ENCODE measurements at regions not wholly inside any gene's neighbourhood (a gene's known extent, or its start where the extent isn't known, plus 50 kb on each side); places are given as distances from the start of the nearest gene placed in this dataset.

DNA sequence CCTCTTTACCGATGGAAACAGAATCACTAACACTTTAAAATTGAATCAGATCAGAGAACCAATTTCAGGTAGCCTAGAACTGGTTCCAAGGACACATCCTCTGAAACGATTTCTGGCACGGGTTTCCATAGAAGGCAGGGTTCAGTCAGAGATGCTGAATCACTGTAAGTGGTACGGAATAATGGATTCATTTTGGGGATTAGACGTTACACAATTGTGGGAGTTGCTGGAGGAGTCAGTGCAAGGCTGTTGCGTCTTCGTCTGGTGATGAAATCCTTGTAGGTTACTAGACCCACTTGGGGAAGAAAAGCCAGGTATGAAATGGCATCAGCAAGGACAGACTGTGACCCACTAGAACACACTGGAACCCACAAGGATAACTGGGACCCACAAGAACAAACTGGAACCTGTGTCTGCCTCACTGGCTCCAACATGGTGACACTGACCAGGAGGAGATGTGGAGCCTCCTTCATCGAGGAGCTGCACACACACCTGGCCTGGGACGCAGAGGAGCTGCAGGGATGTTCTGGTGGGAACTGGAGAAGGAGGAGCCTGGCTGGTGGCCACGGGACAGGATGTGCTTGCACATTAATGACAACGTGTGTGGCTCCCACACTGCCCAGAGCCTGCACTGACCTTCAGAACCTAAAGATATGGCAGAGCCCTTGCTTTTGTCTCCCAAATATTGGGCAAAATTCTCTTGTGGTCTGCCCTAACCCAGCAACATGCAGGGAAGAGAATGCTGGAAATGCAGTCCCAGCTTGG lies 105.1 kb downstream of the TRAPPC11 start:
- no peak for ATAC-seq
- TF ChIP-seq EP300 (IDR thresholded peaks at IDR 0.05) = no peak
- TF ChIP-seq POLR2AphosphoS5 (IDR thresholded peaks at IDR 0.05) = no peak
- no peak for TF ChIP-seq POLR2A (IDR thresholded peaks at IDR 0.05)
- TF ChIP-seq, protein P1, sequence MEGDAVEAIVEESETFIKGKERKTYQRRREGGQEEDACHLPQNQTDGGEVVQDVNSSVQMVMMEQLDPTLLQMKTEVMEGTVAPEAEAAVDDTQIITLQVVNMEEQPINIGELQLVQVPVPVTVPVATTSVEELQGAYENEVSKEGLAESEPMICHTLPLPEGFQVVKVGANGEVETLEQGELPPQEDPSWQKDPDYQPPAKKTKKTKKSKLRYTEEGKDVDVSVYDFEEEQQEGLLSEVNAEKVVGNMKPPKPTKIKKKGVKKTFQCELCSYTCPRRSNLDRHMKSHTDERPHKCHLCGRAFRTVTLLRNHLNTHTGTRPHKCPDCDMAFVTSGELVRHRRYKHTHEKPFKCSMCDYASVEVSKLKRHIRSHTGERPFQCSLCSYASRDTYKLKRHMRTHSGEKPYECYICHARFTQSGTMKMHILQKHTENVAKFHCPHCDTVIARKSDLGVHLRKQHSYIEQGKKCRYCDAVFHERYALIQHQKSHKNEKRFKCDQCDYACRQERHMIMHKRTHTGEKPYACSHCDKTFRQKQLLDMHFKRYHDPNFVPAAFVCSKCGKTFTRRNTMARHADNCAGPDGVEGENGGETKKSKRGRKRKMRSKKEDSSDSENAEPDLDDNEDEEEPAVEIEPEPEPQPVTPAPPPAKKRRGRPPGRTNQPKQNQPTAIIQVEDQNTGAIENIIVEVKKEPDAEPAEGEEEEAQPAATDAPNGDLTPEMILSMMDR (IDR thresholded peaks at IDR 0.05) = no peak
- WGBS, 2 donors (ENCODE audit: low coverage in 1 of 2) = 93 to 95% methylated on average over 2 to 6 of the region's 11 CpGs

DNA sequence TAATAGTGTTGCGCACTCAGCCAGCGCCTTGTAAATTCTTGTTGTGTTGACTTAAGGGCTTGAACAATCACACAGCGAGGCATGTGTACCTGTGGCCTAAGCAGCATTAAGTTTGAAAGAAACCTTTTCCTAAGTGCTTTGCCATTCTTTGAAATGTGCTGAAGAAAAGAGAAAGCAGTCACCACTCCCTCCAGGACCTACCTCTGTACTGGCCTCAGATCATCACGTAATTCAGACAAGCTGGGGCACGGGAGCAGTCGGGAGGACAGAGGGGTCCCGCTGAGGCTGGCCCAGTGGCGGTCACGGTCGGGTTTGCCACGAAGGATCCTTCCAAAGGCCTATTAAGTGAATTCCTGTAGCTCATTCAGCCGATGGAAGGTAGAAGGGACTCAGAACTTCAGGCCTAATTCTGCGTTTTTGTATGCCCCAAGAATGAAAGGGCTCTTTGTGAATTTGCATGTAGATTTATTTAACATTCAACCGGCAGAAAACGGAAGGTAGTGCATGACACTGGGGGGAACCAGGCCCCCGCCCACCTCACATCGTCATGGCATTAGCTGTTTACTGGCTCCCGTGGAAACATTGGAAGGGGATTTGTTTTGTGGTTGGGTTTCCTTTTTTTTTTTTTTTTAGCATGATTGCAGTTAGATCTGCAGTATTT lies 106.3 kb downstream of the TRAPPC11 start:
- Histone ChIP-seq H3K4me3 (peak overlapping the region in 1 of 2 donors; percentile 24), H3K9me3 (no peaks in the 10 kb centered on the region), H3K27me3 (no peaks in the 10 kb centered on the region), H3K36me3 (no peaks in the 10 kb centered on the region), H3K4me1 (peaks cover 0 to 5% (median 0%) of the 10 kb centered on the region in 3 donors), H3K27ac (peak overlapping the region in 3 of 4 donors; percentile 59 to 65 (median 61))
- WGBS, 2 donors (ENCODE audit: low coverage in 1 of 2) = 54 to 74% methylated on average over 10 to 14 of the region's 18 CpGs
- TF ChIP-seq POLR2A (IDR thresholded peaks at IDR 0.05) = no peak
- no peak for TF ChIP-seq EP300 (IDR thresholded peaks at IDR 0.05)
- TF ChIP-seq POLR2AphosphoS5 (IDR thresholded peaks at IDR 0.05) = no peak
- TF ChIP-seq, protein P1 (IDR thresholded peaks at IDR 0.05) = no peak
- ATAC-seq = peak; percentile 44

More for the DNA sequence above, 105.1 kb downstream of the TRAPPC11 start:
- Histone ChIP-seq H3K27ac (peak overlapping the region in 1 of 4 donors; percentile 20), H3K36me3 (no peaks in the 10 kb centered on the region), H3K4me1 (peaks cover 0 to 5% (median 0%) of the 10 kb centered on the region in 3 donors), H3K4me3 (no peak overlapping the region), H3K27me3 (no peaks in the 10 kb centered on the region), H3K9me3 (no peaks in the 10 kb centered on the region)

DNA sequence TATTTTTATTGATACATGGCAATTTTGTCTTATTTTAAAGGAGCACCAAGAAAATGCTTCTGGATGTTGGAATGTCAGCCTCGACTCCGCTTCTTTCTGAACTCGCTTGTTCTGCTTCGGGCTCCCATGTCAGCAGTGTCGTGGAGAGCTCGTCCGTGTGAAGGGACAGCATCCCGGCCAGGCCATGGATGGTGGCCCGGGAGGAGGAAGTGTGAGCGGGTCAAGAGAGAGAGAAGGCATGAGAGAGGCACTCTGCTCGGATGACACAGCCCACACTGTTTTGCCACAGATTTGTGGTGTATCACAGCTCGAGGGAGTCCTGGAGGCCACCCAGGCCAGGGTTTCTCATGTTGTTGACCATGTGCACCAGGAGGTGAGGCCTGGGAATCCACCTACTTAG lies 107.0 kb downstream of the TRAPPC11 start:
- Histone ChIP-seq H3K4me1 (peaks cover 0 to 5% (median 0%) of the 10 kb centered on the region in 3 donors), H3K36me3 (no peaks in the 10 kb centered on the region), H3K27me3 (no peaks in the 10 kb centered on the region), H3K27ac (peak overlapping the region in 3 of 4 donors; percentile 56 to 62 (median 59)), H3K4me3 (no peak overlapping the region), H3K9me3 (no peaks in the 10 kb centered on the region)
- peak; percentile 40 for ATAC-seq
- TF ChIP-seq POLR2AphosphoS5 (IDR thresholded peaks at IDR 0.05) (no peak), POLR2A (IDR thresholded peaks at IDR 0.05) (no peak)
- WGBS, 2 donors (ENCODE audit: low coverage in 1 of 2) = 66 to 91% methylated on average over 6 to 8 of the region's 12 CpGs

DNA sequence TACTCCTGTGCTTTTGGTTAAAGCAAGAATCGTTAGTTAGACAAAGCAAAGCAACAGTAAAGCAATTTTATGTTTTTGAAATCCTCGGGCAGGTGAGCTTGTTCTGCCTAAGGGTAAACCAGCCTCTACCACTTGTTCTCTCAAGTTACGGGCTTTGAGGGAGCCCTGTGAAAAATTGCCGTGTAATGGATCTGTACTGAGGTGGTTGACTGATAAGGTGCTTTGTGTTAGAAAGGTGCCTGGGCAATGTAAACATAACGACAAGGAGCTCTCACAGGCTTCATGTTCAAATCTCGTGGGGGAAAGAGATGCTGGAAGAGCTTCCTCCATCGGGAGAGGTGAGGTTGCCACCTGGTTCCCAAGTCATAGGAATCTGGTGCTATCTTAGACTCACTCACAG lies 111.8 kb downstream of the TRAPPC11 start:
- Histone ChIP-seq H3K27ac (no peak overlapping the region), H3K4me3 (no peak overlapping the region), H3K27me3 (no peaks in the 10 kb centered on the region), H3K9me3 (no peaks in the 10 kb centered on the region), H3K36me3 (no peaks in the 10 kb centered on the region), H3K4me1 (peaks cover 0 to 5% (median 0%) of the 10 kb centered on the region in 3 donors)
- WGBS, 2 donors (ENCODE audit: low coverage in 1 of 2) = 54 to 59% methylated on average over 5 to 7 of the region's 7 CpGs
- no peak for TF ChIP-seq EP300 (IDR thresholded peaks at IDR 0.05)
- no peak for TF ChIP-seq POLR2AphosphoS5 (IDR thresholded peaks at IDR 0.05)
- no peak for ATAC-seq

DNA sequence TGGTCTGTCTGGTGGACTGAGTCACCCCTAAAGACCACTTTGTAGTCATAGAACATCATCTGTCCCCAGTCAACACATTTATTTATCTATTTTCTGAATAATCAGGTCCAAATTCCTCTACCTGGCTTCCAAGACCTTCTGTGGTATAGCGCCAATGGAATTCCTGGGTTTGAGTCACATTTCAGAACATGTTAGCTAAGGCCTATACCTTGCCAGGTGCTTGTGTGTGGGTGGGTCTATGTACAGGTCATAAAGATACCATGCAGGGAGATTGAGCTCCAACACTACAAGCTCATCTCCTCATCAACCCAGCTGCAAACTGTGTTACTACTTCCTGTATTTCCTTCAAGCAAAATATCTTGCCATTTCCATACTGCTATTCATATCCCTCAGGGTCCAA lies 113.3 kb downstream of the TRAPPC11 start:
- TF ChIP-seq EP300 (IDR thresholded peaks at IDR 0.05) (no peak), POLR2AphosphoS5 (IDR thresholded peaks at IDR 0.05) (no peak), POLR2A (IDR thresholded peaks at IDR 0.05) (no peak)
- TF ChIP-seq, protein P1 (IDR thresholded peaks at IDR 0.05) = no peak
- Histone ChIP-seq H3K4me3 (no peak overlapping the region), H3K9me3 (no peaks in the 10 kb centered on the region), H3K4me1 (no peaks in the 10 kb centered on the region), H3K27me3 (no peaks in the 10 kb centered on the region), H3K27ac (no peak overlapping the region), H3K36me3 (no peaks in the 10 kb centered on the region)
- WGBS, 2 donors (ENCODE audit: low coverage in 1 of 2) = 92 to 100% methylated on average over 1 of the region's 1 CpG
- ATAC-seq = no peak

Measured in gastroesophageal sphincter (tissue), 4 donors.